ENCODE measurements at regions not wholly inside any gene's neighbourhood (a gene's known extent, or its start where the extent isn't known, plus 50 kb on each side); places are given as distances from the start of the nearest gene placed in this dataset.

DNA sequence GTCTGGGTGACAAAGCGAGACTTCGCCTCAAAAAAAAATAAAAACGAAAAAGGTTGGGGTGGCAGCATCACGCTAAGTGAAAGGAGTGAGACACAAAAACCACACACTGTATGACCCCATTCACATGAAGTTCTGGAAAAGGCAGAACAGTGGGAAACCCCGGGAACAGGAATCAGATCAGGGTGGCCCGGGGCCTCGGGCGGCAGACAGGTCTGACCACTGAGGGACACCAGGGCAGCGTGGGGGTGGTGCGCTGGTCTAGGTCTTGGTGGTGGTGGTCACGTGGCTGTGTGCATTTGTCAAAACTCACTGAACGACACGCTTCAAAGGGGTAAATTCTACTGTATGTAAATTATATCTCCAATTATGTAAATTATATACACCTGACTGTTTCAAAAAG, 79.7 kb upstream of the PRR20G start:
- TF ChIP-seq EZH2 (IDR thresholded peaks at IDR 0.05; ENCODE audit: borderline replicate concordance, insufficient read depth, low read depth, low read length, poor library complexity, severe bottlenecking), result no peak
- TF ChIP-seq, protein P1, sequence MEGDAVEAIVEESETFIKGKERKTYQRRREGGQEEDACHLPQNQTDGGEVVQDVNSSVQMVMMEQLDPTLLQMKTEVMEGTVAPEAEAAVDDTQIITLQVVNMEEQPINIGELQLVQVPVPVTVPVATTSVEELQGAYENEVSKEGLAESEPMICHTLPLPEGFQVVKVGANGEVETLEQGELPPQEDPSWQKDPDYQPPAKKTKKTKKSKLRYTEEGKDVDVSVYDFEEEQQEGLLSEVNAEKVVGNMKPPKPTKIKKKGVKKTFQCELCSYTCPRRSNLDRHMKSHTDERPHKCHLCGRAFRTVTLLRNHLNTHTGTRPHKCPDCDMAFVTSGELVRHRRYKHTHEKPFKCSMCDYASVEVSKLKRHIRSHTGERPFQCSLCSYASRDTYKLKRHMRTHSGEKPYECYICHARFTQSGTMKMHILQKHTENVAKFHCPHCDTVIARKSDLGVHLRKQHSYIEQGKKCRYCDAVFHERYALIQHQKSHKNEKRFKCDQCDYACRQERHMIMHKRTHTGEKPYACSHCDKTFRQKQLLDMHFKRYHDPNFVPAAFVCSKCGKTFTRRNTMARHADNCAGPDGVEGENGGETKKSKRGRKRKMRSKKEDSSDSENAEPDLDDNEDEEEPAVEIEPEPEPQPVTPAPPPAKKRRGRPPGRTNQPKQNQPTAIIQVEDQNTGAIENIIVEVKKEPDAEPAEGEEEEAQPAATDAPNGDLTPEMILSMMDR (IDR thresholded peaks at IDR 0.05), result no peak
